ENCODE measurements at regions not wholly inside any gene's neighbourhood (a gene's known extent, or its start where the extent isn't known, plus 50 kb on each side); places are given as distances from the start of the nearest gene placed in this dataset.

GRCh38 chr13:83197316-83197715, 685.0 kb downstream of the SLITRK1 start:
- H3K36me3 ChIP-seq (ENCODE audit: control insufficient read depth in 4 of 4, insufficient read depth in 3 of 4, low read depth in 1 of 4, low read length in 3 of 4) = no peaks in the 10 kb centered on the region
- no peak overlapping the region for H3K27ac ChIP-seq (ENCODE audit: low read depth in 1 of 2, low read length in 2 of 2)
- WGBS = 76% methylated on average over 3 of the region's 3 CpGs
- no peaks in the 10 kb centered on the region for H3K9me3 ChIP-seq (ENCODE audit: control insufficient read depth in 4 of 4, low read length in 3 of 4)
- H3K4me1 ChIP-seq (ENCODE audit: control insufficient read depth in 4 of 4, insufficient read depth in 4 of 4, low read length in 3 of 4) = no peaks in the 10 kb centered on the region
- no peak overlapping the region for H3K4me3 ChIP-seq (ENCODE audit: low read depth in 1 of 3, low read length in 3 of 3)
- no peaks in the 10 kb centered on the region for H3K27me3 ChIP-seq (ENCODE audit: control insufficient read depth in 4 of 4, insufficient read depth in 4 of 4, low read length in 3 of 4)
- H3K9ac ChIP-seq (ENCODE audit: low read depth in 1 of 2, low read length in 2 of 2) = no peak overlapping the region
- DNase-seq (ENCODE audit: low spot score) = no peak
- TF ChIP-seq YY1 (IDR thresholded peaks at IDR 0.05) (no peak), SP1 (IDR thresholded peaks at IDR 0.05) (no peak), HNF4G (IDR thresholded peaks at IDR 0.05) (no peak), TAF1 (conservative IDR thresholded peaks at IDR 0.05) (no peak), CTCF (IDR thresholded peaks at IDR 0.05; ENCODE audit: low read depth, low read length, missing input control) (no peak), HNF4A (conservative IDR thresholded peaks at IDR 0.05) (no peak), JUND (IDR thresholded peaks at IDR 0.05) (no peak), NR2F2 (IDR thresholded peaks at IDR 0.05) (no peak), FOXA2 (IDR thresholded peaks at IDR 0.05) (no peak), RXRA (IDR thresholded peaks at IDR 0.05) (no peak), RAD21 (IDR thresholded peaks at IDR 0.05) (no peak), MAX (IDR thresholded peaks at IDR 0.05) (no peak), GABPA (IDR thresholded peaks at IDR 0.05 in 1 of 2, conservative IDR thresholded peaks at IDR 0.05 in 1 of 2) (no peak), ZBTB33 (IDR thresholded peaks at IDR 0.05) (no peak), FOXA1 (IDR thresholded peaks at IDR 0.05) (no peak), REST (IDR thresholded peaks at IDR 0.05) (no peak), EGR1 (IDR thresholded peaks at IDR 0.05; ENCODE audit: low read depth in 2 of 2) (no peak), ATF3 (IDR thresholded peaks at IDR 0.05) (no peak)
